ENCODE measurements at regions not wholly inside any gene's neighbourhood (a gene's known extent, or its start where the extent isn't known, plus 50 kb on each side); places are given as distances from the start of the nearest gene placed in this dataset.

- no peak for TF ChIP-seq FOSL1 (tag; conservative IDR thresholded peaks at IDR 0.05)
- TF ChIP-seq SIN3A (IDR thresholded peaks at IDR 0.05; ENCODE audit: borderline replicate concordance in 2 of 2, control insufficient read depth in 1 of 2, low read depth in 2 of 2, low read length in 2 of 2), result no peak
- TF ChIP-seq IRF9 (tag; IDR thresholded peaks at IDR 0.05), result no peak
- no peak for TF ChIP-seq PBX2 (CRISPR knock-in tag; IDR thresholded peaks at IDR 0.05; ENCODE audit: low read depth)
- no peak for TF ChIP-seq PBX2 (tag; conservative IDR thresholded peaks at IDR 0.05; ENCODE audit: low read depth)
Observed at GRCh38 chr13:22449251-22449650, 731.5 kb upstream of the SGCG start.
